ENCODE measurements at regions not wholly inside any gene's neighbourhood (a gene's known extent, or its start where the extent isn't known, plus 50 kb on each side); places are given as distances from the start of the nearest gene placed in this dataset.

DNA sequence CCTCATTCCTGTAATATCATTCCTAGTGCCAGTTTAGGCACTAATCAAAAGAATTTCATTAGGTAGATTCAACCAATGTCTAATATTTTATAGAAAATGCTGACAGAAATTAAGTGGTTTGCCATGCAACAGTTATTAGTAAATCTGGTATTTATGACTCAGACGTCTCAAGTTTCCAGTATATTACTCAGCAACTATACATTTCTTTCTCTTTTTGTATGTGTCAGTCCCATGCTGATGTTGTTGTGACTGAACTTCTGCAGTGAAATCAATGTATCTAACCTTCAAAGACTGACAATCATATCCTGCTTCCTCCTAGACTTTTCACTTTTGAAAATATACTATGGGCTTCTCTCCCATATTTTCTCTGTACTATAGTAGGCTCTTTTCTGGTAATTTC lies 822.5 kb downstream of the NR2F1-AS1 start:
- no peaks in the 10 kb centered on the region for H3K36me3 ChIP-seq (ENCODE audit: control insufficient read depth, insufficient read depth, low read length)
- POLR2A ChIA-PET = no interaction called here
- in situ Hi-C loops (cut with HindIII; ENCODE audit: low pct_unique_long_range_greater_than_20kb, low sequenced_read_pairs) = no loop called here
- ATAC-seq (no peak), DNase-seq (ENCODE audit: low read depth, low spot score) (no peak)
- H3K27me3 ChIP-seq (ENCODE audit: control insufficient read depth, insufficient read depth, low read length) = no peaks in the 10 kb centered on the region
- TF ChIP-seq TCF7L2 (IDR thresholded peaks at IDR 0.05; ENCODE audit: low read depth, low read length) (no peak), SIN3A (IDR thresholded peaks at IDR 0.05; ENCODE audit: borderline replicate concordance, insufficient read depth, low read depth, low read length) (no peak), POLR2AphosphoS5 (IDR thresholded peaks at IDR 0.05; ENCODE audit: low read depth, low read length) (no peak)
- TF ChIP-seq, protein P1, sequence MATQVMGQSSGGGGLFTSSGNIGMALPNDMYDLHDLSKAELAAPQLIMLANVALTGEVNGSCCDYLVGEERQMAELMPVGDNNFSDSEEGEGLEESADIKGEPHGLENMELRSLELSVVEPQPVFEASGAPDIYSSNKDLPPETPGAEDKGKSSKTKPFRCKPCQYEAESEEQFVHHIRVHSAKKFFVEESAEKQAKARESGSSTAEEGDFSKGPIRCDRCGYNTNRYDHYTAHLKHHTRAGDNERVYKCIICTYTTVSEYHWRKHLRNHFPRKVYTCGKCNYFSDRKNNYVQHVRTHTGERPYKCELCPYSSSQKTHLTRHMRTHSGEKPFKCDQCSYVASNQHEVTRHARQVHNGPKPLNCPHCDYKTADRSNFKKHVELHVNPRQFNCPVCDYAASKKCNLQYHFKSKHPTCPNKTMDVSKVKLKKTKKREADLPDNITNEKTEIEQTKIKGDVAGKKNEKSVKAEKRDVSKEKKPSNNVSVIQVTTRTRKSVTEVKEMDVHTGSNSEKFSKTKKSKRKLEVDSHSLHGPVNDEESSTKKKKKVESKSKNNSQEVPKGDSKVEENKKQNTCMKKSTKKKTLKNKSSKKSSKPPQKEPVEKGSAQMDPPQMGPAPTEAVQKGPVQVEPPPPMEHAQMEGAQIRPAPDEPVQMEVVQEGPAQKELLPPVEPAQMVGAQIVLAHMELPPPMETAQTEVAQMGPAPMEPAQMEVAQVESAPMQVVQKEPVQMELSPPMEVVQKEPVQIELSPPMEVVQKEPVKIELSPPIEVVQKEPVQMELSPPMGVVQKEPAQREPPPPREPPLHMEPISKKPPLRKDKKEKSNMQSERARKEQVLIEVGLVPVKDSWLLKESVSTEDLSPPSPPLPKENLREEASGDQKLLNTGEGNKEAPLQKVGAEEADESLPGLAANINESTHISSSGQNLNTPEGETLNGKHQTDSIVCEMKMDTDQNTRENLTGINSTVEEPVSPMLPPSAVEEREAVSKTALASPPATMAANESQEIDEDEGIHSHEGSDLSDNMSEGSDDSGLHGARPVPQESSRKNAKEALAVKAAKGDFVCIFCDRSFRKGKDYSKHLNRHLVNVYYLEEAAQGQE (IDR thresholded peaks at IDR 0.05; ENCODE audit: insufficient read depth in 1 of 2, low read depth in 2 of 2, low read length in 1 of 2) = no peak
- TF ChIP-seq, protein P2, sequence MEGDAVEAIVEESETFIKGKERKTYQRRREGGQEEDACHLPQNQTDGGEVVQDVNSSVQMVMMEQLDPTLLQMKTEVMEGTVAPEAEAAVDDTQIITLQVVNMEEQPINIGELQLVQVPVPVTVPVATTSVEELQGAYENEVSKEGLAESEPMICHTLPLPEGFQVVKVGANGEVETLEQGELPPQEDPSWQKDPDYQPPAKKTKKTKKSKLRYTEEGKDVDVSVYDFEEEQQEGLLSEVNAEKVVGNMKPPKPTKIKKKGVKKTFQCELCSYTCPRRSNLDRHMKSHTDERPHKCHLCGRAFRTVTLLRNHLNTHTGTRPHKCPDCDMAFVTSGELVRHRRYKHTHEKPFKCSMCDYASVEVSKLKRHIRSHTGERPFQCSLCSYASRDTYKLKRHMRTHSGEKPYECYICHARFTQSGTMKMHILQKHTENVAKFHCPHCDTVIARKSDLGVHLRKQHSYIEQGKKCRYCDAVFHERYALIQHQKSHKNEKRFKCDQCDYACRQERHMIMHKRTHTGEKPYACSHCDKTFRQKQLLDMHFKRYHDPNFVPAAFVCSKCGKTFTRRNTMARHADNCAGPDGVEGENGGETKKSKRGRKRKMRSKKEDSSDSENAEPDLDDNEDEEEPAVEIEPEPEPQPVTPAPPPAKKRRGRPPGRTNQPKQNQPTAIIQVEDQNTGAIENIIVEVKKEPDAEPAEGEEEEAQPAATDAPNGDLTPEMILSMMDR (IDR thresholded peaks at IDR 0.05) = no peak
- intact Hi-C loops (cut with micrococcal nuclease; ENCODE audit: unreplicated experiment) = no loop called here
- BruUV-seq (replicated peaks) = no TSS peak
- peak overlapping the region; percentile 39; the same call in 1 of the 2 replicates for H3K27ac ChIP-seq (ENCODE audit: low read length)
- no peak overlapping the region for H3K4me3 ChIP-seq (ENCODE audit: low read depth in 2 of 2, low read length in 2 of 2)
- no peaks in the 10 kb centered on the region for H3K4me1 ChIP-seq (ENCODE audit: control insufficient read depth, insufficient read depth, low read length)
- no peaks in the 10 kb centered on the region for H3K9me3 ChIP-seq (ENCODE audit: control insufficient read depth, insufficient read depth, low read depth, low read length)
- CTCF ChIA-PET = no interaction called here

DNA sequence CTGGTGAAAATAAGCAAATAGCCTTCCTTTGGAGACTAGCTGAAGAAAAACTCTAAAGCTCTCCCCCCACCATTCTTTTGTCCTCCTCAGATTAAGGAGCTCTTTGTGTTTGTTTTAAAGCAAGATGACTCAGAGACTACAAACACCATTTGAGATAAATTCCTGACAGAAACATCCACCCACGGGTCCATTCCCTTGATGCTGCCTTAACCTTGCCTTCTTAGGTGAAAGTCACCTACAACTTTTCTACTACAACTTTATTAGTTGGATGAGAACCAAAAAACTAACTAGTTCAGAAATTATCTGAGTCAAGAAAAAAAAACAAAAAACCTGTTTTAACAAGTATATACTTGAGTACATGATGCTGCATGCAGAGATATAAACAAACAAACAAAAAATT lies 831.1 kb downstream of the NR2F1-AS1 start:
- Histone ChIP-seq H3K4me1 (ENCODE audit: control insufficient read depth, insufficient read depth, low read length) (no peaks in the 10 kb centered on the region; the same call in 1 of the 2 replicates), H3K36me3 (ENCODE audit: control insufficient read depth, insufficient read depth, low read length) (no peaks in the 10 kb centered on the region), H3K27ac (ENCODE audit: low read length) (peak overlapping the region; percentile 74), H3K4me3 (ENCODE audit: low read depth in 2 of 2, low read length in 2 of 2) (no peak overlapping the region), H3K9me3 (ENCODE audit: control insufficient read depth, insufficient read depth, low read depth, low read length) (no peaks in the 10 kb centered on the region), H3K27me3 (ENCODE audit: control insufficient read depth, insufficient read depth, low read length) (no peaks in the 10 kb centered on the region)
- in situ Hi-C loops (cut with HindIII; ENCODE audit: low pct_unique_long_range_greater_than_20kb, low sequenced_read_pairs) (no loop called here), intact Hi-C loops (cut with micrococcal nuclease; ENCODE audit: unreplicated experiment) (no loop called here)
- POLR2A ChIA-PET = no interaction called here
- no peak for TF ChIP-seq SIN3A (IDR thresholded peaks at IDR 0.05; ENCODE audit: borderline replicate concordance, insufficient read depth, low read depth, low read length)
- TF ChIP-seq, protein P2 (IDR thresholded peaks at IDR 0.05) = no peak
- TF ChIP-seq, protein P1 (IDR thresholded peaks at IDR 0.05; ENCODE audit: insufficient read depth in 1 of 2, low read depth in 2 of 2, low read length in 1 of 2) = no peak
- TF ChIP-seq POLR2AphosphoS5 (IDR thresholded peaks at IDR 0.05; ENCODE audit: low read depth, low read length) = peak; percentile 45; the same call in 1 of the 2 replicates
- TF ChIP-seq TCF7L2 (IDR thresholded peaks at IDR 0.05; ENCODE audit: low read depth, low read length) = peak; percentile 79
- no peak for DNase-seq (ENCODE audit: low read depth, low spot score)
- CTCF ChIA-PET = no interaction called here
- no TSS peak for BruUV-seq (replicated peaks)
- ATAC-seq = peak; percentile 93
